Central memory CD4-positive, alpha-beta T cell (primary cell): ENCODE measurements at regions not wholly inside any gene's neighbourhood (a gene's known extent, or its start where the extent isn't known, plus 50 kb on each side); places are given as distances from the start of the nearest gene placed in this dataset.
"Not testable (repeated sequence)": the region's sequence is repeated elsewhere in the genome, so short reads cannot be mapped to it uniquely, and the experiment has no call there.

ENCODE experiments used
- DNase-seq: peaks from one replicate; pipeline ENCODE4 v3.0.0; 2022

DNA sequence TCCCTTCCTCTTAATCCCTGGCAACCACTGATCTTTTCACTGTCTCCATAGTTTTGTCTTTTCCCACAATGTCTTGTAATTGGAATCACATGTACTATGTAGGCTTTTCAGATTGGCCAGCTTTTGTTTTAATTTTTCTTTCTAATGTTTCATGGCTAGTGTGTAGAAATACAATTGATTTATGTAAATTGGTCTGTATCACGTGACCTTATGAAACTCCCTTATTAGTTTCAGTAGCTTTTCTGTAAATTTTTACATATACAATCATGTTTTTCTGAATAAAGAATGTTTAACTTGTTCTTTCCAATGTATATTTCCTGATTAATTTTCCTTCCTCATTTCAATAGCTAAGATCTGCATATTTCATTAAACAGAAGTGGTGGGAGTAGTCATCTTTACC, 319.3 kb downstream of the MDFIC start:
- DNase-seq: no peak

DNA sequence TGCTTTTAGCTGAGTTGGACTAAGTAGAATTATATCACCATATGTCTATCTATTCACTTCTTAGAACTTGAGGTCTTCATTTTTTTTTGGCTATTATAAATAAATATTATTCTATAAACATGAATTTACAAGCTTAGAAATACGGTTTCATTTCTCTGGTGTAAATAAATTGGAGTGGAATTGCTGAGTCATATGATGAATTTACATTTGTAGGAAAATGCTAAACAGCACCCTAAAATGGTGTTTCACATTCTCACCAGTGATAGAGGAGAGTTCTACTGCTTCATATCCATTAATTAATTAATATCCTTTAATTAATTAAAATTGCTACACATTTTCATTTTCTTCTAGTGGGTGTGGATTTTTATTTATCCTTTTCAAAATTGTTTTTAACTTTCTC, 318.3 kb downstream of the MDFIC start:
- DNase-seq: no peak

DNA sequence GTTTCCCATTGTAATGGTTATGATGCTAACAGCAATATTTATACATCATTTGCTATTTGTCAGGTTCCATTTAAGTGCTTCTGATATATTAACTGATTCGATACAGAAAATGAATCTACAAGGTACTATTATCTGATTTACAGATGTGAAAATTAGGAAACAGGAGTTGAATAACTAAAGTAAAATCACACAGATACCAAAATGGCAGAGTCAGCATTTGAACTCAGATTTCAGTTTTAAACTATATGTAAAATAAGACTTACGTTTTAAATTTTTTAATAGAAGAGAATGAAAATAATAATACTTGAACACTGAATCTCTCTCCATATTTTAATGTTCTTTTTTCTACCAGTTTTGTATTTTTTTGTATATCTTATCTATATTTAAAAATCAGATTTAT, 313.2 kb downstream of the MDFIC start:
- DNase-seq: no peak

DNA sequence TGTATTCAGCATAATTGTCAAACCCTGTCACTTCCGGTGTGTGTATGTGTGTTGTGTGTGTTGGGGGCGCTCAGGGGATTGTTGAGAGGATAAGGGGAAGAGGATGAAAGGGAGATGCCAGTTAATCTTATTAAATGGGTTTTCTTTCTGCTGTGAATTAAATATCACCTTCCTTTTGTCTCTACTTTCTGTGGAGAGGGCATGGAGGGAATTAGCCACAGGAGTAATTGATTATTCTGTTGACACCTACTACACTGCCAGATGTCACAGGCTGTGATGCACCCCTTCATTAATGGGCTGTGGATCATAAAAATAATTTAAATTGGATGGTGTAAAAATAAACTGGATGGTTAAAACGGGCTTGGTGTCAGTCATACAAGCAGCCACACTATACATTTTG, 311.9 kb downstream of the MDFIC start:
- DNase-seq: no peak

DNA sequence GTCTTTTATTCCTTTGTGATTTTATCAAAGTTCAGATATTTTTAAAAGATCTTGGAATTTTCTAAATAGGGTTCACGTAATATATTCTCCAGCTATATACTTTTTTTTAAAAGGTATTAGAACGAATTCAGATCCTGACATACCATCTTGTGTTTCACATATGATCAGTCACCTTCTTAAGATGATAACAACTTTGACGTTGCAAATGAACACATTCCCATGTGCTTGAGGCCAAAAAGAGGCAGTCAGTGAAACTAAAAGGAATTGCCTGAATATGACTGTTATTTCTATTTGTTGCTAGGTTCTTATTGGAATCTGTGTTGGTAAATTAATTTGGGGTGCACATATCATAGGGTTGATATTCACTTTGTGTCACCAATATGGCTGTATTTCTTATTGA, 310.1 kb downstream of the MDFIC start:
- DNase-seq: no peak

DNA sequence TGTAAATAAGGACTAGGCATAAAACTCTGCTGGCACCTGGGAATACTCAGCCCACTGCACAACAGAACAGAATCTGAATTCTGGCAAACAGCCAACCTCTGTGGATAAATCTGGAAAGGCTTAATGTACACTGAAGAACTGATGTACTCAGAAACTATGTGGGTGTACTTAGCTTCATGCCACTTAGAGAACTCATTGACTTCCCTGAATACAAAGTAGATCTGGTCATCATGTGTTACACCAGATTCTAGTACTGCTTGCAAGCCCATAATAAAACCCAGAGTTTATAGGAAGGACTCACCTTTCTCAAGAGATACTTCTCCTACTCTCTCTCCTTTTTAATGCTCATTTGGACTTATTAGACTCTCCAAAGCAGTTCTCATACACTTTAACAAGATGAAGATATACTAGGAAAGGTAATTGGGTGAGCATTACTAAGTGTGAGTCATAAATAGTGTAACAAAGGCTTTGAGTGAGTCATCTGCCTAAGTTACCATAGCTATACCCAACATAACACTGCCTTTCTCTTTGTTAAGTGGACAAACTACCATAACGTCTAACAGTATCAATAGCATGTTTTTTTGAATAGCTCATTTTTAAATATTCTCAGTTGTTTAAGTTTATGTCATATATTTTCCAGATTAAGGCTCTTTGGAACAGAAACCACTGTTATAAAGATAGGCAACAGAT, 309.1 kb downstream of the MDFIC start:
- peak; percentile 49 for DNase-seq

DNA sequence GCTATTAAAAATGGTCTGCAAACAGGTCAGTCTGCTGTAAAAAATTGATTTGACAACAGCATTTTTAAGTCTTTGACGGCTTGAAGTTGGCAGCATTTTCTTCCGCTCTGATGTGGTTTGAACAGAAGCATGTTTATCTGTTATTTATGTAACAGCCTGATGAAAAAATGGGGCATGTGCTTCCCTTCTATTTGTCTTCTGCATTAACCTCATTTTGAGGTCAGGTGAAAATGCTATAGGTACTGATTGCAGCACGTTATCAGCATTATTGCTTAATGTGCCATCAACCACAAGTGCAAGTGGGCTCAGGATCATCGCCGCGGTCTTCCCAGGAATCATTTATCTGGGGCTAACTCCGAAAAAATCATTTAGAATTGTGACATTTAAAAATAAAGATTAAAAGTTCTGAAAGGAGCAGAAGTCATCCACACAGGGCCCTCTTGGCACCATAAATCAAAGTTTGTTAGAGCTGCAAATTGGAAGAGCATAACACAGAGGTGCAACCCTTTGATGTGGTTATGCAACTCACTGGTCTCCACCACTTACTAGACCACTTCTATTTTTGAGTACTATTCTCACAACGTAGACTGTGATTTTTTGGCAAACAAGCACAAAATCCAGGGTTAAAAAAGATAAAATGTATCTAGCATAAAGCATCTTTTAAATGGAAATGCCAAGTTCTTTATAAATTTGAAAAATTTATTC, 307.7 kb downstream of the MDFIC start:
- DNase-seq: peak; percentile 74

DNA sequence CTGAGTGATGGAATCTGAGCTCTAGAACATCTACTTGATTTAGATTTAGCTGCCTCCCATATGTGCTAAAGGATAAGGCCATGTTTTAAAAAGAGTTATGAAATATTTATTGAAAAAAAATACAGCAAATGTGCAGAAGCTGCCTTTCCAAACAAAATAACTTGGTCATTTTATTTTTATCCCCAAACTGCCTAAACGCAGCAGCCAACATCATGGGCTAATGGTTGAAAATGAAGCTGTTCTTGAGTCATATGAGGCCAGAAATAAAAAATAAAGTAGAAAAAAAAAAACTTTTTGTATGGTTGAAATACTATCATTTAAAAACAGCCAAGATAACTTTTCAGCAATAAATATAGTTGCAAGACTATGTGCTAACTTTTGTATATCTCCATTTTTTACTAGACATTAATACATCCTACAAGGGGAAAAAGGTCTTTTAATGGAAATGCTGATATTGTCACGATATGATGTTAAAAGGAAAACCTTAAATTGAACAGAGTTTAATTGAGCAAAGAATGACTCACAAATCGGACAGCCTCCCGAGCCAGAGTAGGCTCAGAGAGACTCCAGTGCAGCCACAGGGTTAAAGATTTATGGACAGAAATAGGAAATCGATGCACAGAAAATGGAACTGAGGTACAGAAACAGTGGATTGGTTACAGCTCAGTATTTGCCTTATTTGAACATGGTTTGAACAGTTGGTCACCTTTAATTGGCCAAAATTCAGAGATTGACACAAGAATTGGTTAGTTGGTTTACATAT, 305.8 kb downstream of the MDFIC start:
- no peak for DNase-seq

DNA sequence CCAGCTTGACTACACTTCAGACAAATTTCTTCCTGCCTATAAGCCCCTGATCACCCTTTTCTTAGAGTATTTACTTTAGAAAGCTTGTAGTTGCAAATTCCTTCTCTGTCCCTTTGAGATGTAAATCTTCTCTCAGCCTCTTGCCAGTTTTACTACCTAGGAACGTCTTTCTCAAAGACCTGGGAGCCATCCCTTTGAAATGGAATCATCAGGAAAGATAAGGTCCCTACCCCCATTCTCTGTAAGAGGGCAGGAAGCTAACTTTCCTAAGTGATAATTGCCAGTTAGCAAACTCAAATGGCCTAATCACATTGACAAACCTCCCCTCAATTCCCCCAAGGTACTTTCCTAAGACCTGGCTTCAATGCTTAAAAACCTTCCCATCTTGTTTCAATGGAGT, 304.5 kb downstream of the MDFIC start:
- no peak for DNase-seq

DNA sequence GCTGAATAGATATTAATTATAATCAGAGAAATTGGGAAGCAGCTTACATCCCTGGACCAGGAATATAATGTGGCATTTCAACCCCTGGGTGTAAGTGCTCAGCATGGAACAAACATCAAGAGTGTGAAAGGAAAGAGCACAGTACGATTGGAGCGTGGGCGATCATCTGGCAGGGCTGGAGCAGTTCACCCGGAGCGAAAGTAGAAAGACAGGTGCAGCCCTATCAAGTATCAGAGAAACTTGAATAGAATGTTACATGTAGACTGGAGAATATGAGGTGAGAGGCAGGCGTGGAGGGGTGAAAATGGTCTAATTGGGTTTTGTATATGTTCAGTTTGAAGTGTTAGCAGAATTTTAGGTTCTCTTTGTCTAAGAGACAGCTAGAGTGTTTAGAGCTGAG, 303.0 kb downstream of the MDFIC start:
- no peak for DNase-seq

DNA sequence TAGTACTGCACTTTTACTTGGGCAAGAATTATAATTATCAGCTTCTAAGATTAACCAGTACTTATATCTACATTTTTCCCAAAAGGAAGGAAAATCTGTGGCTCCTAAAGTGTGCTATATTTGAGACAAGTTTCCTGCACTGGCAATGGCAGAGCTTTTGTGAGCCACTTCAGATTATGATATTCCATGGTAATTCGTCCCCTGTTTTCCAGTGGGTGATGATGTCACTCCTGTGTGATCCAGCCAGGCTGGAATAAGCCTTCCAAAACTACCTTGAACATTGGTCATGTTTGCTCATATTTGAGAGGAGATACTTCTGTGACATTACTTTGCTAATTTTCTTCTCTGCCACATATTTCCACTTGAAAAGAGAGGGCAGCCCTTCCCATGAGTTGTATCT, 302.1 kb downstream of the MDFIC start:
- no peak for DNase-seq

DNA sequence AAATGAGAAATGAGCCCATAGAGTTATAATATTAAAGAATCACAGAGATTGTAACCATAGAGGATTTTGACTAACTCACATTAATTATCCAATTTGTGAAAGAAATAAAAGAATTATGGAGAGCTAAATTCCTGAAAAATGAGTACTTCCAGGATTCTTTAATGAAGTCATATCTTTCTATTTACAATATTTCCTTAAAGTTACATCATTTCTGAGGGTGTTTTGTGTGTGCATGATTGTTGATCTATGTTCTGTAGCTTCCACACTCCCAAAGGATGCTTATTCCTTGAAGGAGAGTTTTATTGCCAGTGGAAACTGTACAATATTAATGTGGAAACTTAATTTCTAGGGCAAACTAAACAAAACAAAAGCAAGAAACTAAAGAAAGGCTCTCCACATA, 299.6 kb downstream of the MDFIC start:
- DNase-seq: no peak

DNA sequence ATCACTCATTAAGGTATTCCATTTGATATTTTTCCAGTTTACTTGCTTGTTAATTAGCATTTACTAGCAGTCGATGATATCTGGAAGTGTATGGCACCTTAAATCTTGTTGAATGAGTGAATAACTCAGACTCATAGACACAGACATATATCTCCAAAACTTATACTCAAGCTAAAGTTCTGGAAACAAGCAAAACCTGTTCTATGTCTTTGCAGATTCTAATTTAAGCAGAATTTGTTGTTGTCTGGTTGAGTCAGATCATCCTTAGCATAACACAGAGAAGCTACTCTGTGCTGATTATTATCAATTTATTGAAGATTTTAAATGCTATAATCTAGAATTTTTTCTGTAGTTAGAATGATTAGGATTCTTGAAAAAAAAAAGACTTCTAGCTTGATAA, 296.2 kb downstream of the MDFIC start:
- DNase-seq: no peak

DNA sequence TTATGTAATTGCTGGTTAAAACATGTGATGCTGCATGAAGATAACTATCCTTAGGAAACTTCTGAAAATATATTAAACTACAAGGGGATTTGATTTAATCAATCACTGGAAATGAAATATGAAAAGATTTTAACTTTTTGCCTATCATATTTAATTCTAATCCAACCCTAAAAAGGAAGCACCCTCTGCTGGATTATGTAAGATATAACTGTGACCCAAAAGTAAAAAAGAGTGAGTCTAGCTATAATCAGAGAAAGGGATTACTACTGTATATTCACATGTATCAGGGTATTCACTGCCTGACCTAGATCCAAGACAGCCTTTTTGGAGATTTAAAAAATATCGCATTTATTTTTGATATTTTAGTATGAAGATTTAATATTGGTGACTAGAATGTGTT, 295.5 kb downstream of the MDFIC start:
- DNase-seq: no peak

DNA sequence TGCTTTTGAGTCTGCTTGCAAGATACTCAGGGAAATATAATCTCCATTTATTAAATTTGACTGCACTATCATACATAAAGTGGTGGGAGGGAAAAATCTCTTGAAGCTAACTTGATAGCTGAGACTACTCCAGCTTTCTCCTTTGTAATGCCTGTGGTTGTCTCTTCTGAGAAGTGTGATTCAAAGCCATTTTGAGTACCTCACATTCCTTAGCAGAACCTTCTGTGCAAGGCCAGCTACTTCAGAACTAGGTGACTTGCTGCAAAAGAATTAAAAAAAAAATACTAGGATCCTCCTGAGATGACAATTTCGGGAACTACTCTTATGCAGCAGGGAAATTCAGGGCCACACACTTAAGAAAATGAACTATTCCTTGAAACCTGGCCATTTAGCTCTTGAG, 294.8 kb downstream of the MDFIC start:
- DNase-seq: no peak

DNA sequence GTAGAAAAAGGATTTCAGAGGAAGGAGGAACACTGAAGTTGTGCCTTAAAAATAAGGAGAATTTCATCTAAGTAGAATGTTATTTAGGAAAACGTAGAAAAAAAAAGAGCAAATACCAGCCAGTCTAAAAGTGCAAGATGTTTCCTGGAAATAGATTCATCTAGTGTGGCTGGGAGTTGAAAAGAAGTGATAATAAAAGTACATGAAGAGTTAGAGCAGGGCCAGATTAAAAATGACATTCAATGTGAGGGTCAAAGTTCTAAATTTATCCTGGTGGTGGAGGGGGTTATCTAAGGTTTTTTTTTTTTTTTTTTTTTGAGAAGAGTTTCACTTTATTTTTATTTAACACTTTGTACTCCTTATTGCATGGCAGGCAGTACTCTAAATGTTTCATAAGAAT, 289.3 kb downstream of the MDFIC start:
- DNase-seq: no peak

DNA sequence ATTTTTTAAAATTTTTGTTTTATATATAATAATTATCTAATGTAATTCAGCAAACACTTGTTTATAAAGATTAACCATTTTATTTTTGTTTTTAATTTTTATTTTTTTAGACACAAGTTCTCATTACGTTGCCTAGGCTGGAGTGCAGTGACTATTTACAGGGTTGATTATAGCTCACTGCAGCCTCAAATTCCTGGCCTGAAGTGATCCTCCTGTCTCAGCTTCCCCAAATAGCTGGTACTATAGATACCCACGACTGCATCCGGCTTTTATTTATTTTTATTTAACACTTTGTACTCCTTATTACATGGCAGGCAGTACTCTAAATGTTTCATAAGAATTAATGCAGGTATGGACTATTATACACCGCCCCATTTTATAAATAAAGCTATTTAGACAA, 288.7 kb downstream of the MDFIC start:
- no peak for DNase-seq

DNA sequence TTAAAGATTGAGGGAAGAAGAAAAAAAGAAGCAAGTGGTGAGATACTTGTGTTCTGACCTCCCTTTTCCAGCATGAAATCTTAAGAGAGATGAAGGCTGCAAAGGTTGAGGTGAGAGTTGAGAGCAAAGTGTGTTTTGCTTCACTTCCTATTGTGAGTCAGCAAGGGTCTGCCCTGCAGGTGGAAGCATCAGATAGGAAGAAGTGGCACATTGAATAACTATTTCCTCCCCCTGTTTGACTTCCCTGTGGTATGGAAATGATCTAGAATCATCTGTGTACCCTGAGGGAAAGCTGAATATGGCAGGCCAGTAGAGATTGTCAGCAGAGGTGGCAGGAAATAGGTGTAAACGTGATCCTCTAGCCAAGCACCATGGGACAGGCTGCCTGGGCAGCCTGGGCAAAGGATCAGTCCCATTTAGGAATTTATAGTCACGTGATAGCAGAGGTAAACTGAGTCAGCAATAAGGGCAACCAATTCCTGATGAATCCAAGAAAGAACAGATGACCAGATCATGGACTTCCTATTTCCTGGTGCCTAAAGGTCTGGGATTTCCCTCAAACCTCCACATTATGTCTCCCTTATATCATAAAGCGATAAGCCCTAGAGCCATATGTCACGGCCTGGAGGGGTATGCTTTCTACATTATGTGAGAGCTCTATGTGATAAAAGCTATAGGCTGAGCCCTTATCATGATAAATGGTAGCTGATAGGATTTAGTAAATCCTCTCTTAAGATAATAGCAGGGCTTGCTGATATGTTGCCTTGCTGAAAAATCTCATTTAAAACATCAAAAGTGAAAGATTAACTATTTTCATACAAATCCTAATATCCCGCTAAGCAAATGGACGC, 287.0 kb downstream of the MDFIC start:
- DNase-seq: no peak

DNA sequence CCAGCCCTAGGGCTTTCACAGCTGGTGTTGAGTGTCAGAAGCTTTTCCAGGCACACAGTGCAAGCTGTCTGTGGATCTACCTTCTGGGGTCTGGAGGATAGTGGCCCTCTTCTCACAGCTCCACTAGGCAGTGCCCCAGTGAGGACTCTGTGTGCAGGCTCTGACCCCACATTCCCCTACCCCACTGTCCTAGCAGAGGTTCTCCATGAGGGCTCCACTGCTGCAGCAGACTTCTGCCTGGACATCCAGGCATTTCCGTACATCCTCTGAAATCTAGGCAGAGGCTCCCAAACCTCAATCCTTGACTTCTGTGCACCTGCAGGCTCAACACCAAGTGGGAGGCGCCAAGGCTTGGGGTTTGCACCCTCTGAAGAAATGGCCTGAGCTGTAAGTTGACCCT, 284.5 kb downstream of the MDFIC start:
- DNase-seq: not testable (repeated sequence)

DNA sequence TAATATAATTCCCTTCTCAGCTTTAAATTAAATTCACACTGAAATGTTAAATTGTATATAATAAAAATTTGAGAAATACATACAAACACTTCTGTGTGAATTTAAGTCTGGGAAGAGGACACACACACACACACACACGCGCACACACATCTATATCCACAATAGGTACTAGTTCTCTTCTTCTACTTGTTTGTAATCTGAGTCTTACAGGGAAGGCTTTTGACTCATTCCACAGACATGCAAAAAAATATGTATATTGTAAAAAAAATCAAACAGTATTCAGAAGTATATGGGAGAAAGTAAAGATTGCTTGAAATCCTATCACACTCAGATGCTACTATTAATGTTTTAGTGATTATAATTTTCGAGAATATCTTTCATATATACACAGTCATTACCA, 276.2 kb downstream of the MDFIC start:
- DNase-seq: no peak

DNA sequence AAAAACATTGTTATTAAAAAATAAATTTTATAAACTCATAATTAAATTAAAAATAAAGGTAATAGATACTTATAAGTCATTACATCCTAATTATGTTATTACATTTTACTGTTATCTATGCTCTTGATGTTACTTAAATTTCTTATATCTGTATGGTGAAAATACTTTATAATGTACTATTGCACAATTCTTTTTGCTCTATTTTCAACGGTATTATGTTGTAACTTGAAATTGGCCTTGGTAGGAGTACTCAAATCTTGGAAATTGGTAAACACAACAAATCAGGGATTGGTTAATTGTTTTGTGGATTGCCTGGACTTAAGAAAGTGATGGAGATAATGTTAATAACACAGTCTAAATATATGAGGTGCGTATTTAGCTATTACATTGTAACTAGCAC, 273.3 kb downstream of the MDFIC start:
- no peak for DNase-seq

DNA sequence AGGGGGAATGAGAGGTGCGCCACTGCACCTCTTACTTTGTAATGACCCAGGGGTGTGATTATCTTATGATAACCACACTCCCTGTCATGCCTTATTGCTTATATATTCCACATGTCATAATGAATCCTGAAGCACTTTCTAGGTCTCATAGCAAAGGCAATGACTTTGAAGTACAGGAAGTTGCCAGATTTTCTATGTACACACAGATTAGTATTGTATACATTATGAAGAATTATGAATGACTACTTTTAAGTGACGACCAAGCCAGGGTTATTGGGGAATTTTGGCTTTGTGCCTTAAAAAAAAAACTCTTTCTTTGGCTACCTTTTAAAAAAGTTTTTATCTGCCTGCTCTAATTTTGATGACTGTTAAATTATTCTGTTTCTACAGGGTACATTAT, 269.6 kb downstream of the MDFIC start:
- DNase-seq: no peak

DNA sequence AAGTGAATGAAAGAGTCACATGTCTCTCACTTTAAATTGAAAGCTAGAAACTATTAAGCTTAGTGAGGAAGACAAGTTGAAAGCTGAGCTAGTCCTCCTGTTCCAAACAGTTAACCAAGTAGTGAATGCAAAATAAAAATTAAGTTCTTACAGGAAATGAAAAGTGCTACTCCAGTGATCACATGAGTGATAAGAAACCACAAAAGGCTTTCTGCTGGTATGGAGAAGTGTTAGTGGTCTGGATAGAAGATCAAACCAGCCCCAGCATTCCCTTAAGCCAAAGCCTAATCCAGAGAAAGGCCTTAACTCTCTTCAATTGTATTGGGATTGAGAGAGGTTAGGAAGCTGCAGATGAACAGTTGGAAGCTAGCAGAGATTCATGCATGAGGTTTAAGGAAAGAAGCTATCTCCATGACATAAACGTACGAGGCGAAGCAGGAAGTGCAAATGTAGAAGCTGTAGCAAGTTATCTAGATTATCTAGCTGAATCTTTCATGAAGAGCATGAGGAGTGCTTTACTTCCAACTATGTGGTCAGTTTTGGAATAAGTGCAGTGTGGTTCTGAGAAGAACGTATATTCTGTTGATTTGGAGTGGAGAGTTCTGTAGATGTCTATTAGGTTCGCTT, 261.6 kb downstream of the MDFIC start:
- peak; percentile 27 for DNase-seq
